HG02571 (cell line): ENCODE measurements at regions not wholly inside any gene's neighbourhood (a gene's known extent, or its start where the extent isn't known, plus 50 kb on each side); places are given as distances from the start of the nearest gene placed in this dataset.

ENCODE experiments used
- ATAC-seq: cut with Tn5 transposase; IDR thresholded peaks from one replicate; pipeline ENCODE4 v1.9.1; 2021; ENCODE audit warnings: mild to moderate bottlenecking, moderate library complexity; ENCODE audit not compliant: unreplicated experiment

DNA sequence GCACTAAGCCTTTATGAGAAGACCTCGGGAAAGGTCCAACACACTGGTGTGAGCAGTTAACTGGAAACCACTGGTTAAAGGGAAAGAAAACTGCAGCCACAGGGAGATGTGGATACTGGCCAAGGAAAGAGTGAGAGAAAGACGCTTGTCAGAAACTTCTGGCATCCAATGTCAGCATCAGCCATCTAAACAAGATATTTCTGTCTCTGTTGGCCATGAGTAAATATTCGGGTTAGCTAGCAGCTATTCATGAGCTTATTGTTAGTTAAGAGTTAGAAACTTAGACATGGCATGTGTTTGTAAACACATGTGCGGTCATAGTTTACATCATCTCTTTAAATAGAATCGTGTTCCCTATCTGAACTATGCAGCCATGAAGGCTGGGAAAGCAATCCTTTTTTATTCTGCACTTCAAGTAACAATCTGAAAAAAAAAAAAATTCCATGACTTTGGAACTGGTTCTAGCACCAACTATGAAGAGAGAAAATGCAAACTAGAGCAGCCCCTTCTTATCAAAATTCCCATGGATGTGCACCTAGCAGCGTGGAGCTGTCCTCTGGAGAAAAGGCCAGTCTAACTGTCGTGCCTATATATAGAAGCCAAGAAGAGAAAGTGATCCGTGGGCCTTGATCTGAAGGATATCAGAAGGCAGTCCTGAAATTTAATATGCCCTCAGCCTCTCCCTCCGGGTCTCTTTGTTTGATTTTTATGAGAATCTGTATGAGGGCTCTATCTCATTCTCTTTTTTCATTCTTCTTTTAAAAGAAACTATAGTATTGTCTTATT, 84.0 kb upstream of the RFX8 start:
- ATAC-seq, result no peak

DNA sequence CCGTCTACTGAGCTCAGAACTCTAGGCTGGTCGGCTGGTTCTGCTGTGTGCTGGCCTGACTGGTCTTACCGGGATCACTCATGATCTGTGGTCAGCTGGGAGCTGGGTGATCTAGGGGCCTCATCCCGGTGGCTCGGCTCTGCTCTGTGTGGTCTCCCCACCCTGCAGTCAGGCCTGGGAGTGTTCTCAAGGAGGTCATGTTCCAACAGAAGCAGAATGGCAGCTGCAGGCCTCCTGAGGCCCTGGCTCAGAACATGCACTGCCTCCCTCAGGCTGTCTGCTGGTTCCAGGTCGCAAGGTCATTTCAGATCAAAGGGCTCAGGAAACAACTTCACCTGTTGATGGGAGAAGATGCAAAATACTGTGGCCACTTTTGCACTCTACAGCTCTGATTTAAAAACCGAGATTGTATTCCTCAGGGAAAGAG, 81.1 kb upstream of the RFX8 start:
- no peak for ATAC-seq

DNA sequence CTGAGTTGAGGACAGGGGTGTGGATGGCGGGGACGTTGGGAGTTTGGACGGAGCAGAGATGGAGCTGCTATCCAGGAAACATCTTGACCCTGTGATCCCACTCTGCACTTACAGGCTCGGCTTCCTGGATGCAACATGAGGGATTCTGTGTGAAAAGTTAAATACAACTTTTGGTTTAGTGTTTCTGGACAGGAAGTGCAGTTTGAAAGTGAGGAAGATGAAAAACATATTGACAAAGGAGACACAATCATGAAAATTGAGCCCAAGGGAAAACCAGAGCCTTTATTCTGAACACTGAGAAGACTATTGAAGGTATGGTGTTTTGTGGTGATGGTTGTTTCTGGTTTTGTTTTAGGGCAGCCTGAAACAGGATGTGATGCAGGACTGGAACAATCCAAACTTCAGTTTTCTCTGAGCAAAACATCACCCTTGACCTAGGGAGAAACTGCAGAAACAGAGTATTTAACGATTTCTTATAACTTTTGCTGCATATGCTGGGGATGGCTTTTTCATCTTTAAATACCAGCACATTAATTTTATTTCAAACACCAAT, 76.5 kb upstream of the RFX8 start:
- no peak for ATAC-seq

DNA sequence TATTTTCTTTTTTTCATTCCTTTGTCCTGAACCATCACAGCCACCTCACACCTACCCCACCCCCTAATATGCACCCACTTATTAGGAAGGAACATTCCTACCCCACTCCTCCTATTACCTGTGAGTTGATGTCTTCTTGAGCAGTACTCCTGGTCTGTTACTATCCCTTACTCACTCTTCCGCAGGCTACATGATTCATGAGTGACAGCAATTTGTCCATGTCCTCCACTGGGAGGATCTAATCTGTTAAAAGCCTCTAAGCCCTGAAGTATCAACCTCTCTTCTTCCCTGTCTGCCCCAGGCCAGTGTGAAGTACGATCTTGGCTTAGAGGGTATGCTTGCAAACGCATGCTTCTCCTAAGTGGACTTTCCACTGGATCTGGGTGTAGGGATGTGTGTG, 75.6 kb upstream of the RFX8 start:
- no peak for ATAC-seq

DNA sequence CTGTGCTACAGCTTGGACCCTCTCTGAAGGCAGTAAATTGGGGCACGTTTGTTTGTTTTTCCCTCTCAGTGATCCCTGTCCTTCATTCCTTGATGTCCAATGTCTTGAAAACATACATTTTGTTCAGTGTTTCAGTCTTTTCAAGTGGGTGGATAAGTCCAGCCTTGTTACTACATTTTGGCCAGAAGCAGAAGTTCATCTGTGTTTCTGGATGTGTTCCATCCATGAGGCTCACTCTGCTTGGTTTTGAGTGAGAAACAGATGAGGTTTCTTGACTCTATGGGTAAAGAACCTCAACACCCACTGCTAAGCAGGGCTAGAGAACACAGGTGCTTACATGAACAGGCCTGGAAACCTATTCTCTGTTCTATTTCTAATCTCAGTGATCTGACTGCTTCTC, 74.5 kb upstream of the RFX8 start:
- ATAC-seq, result no peak

DNA sequence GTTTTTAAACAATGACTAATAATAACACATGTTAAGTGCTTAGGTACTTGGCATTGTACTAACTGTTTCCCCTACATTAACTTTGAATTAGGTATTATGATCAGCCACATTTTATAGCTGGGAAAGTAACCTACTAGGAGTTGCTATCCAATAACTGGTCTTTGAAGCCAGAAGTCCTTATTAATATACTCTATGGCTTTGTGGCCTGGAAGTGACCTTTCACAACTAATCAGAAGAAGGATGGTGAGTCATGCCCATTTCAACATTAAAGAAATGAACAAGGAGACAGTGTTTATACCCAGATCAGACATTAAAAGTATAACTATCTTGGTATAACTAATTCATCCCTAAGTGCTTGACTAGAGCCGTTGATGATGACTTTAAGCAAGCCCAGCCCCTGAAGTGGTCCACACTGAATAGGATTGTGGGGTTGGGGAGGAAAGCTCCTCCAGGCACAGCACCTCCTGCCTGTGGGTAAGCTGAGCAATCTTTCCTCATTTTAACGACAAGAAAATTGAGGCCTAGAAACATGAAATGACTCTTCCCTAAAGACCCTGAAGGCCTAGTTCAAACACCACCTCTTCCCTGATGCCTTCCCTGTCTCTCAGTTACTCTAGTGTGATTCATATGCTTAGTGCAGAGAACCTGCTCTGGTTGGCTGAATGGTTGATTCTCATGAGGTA, 71.6 kb upstream of the RFX8 start:
- ATAC-seq, result no peak

DNA sequence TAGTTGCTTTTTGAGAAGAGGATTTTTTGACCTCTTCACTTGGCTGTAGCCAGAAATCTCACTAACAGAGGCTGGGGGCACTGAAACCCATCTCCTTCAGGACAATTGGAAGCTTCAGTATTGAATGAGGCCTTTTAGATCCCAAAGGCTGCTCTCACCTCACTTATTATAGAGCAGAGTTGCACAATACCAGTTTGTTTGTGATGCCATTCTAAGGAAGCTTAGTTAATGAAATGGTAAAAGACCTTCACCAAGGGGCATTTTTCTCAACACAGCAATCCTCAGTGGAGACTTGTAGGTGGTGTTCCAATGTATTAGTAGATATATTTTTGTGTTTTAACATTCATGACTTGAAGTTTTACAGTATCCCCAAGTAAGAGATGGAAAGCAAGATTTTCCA, 71.0 kb upstream of the RFX8 start:
- ATAC-seq, result no peak

DNA sequence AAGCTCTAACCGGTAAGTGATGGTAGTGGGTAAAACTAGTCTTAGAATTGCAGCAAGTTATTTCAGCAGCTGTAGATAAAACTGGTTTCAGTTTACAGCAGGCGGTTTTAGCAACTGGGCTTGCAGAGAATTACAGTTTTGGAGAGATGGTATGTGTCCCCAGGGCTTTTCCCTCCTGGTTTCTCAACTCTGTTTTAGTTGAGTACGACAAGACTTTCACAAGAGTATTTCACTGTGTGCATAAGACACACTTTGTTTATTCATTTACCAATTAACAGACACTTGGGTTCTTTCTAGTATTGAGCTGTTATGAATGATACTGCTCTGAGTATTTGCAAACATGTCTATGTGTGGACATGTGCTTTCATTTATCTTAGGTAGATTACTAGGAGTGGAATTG, 65.6 kb upstream of the RFX8 start:
- ATAC-seq, result no peak

DNA sequence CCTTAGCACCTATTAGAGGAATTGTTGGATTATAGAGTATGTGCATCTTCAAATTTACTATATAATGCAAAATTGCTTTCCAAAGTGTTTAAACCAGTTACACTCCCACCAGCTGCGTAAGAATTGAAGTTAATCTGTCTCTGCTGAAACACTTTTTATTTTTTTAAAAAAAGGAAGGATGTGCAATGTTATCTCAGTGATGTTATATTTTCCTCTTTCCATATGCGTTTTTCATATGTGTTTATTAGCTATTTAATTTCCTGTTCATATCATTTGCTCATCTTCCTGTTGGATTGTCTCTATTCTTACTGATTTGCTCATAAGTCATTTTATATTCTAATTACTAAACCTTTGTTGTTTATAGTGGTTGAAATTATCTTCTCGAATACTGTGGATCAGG, 63.2 kb upstream of the RFX8 start:
- no peak for ATAC-seq

DNA sequence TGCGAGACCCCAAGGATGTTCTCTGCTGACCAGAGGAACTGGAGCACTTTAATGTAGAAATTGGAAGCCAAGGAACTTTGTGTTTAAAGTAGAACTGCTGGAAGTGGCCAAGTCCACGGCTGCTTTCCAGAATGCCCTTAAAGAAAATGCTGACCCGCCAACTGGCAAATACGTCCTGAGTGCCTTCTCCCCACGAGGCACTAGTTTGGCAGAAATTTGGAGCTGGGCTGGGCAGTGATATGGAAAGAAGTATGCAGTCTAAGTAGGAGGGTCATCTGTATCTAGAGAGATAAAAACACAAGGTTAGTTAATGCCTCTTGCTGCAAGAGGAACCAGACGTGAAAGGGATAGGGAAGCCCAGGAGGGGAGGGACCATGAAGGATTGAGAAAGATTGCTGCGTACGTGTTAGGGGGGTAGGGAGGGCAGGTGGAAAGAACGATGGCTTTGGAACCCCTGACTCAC, 59.3 kb upstream of the RFX8 start:
- no peak for ATAC-seq

DNA sequence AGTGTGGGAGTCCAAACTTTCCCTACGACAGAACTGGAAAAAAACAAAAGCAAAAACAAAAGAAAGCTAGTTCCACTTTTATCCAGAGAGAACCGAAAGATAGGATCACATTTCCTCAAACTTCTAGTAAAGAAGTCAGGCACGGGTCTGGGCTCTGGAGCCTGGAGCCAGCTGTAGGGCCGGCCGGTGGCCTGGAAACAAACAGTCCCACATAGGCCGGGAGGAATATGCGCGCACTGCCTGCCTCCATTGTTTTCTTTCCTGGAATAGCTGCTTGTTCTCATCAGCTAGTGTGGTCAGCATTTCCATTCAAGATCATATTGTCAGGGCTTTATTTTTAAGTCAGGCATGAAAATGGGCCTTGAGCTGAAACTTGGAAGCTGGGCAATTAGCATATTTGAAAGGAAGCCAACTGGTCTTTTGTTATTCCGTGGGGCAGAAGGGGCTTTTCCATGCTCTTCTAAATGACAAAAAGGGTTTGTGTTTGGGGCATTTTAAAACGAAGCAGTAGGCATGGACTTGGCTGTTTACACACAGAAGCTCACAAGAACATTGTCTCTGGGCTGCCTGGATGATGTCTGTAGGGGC, 58.7 kb upstream of the RFX8 start:
- no peak for ATAC-seq

DNA sequence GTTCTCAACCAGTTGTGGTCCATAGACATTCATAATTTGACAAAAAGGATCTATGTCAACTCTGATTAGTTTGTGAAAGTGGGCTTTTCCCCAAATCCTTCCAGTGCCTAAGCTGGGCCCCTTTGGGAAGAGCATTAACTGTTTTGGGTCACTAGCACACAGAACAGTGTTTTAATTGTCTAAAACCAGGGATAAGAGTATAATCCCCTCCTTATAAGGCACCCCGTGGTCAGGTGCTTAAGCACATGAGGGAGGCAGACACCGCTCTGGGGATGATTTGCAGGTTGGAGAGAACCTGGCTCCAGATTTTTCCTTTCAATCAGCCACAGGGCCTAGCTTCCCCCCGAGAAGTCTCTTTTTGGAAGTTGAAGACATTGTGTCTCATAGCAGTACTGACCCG, 53.6 kb upstream of the RFX8 start:
- ATAC-seq, result no peak

DNA sequence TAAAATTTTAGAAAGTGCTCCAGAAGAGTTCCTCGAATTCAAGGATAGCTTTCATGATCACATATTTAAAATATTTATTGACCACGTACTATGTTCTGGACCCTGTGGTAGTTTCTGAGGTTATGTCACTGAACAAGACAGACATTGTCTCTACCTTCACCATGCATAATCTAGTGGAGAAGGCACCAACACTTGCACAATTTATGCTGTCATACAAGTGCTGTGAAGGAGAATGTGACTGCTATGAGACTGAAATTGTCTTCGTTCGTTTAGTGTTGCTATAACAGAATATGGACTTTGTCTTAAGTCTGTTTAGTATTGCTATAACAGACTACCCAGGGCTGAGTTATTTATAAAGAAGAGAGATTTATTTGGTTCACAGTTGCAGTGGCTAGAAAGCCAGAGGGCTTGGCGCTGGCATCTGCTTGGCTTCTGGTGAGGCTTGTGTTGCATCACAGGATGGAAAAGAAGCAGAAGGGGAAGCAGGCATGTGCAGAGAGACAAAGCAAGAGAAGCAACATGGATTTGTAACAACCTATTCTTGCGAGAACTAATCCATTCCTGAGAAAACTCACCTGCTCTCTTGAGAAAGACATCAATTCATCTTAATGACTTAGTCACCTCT, 50.0 kb upstream of the RFX8 start:
- no peak for ATAC-seq
